CD4-positive, alpha-beta T cell treated with Interleukin-6 for 4 hours (primary cell): ENCODE measurements at regions not wholly inside any gene's neighbourhood (a gene's known extent, or its start where the extent isn't known, plus 50 kb on each side); places are given as distances from the start of the nearest gene placed in this dataset.
"Not testable (repeated sequence)": the region's sequence is repeated elsewhere in the genome, so short reads cannot be mapped to it uniquely, and the experiment has no call there.

ENCODE experiments used
- DNase-seq: peaks from one replicate; pipeline ENCODE4 v3.0.0-alpha.2; 2020; ENCODE audit warnings: mixed read lengths

- DNase-seq = no peak
Measured at GRCh38 chr3:110344487-110344886, 727.1 kb upstream of the NECTIN3 start.

GRCh38 chr3:110344897-110345767 lies 726.5 kb upstream of the NECTIN3 start:
- no peak for DNase-seq

- no peak for DNase-seq
Measured at GRCh38 chr3:110349295-110349694, 722.3 kb upstream of the NECTIN3 start.

- DNase-seq = no peak
Measured at GRCh38 chr3:110352841-110353604, 718.6 kb upstream of the NECTIN3 start.

- DNase-seq = no peak
Measured at GRCh38 chr3:110362751-110363150, 708.9 kb upstream of the NECTIN3 start.

- DNase-seq = not testable (repeated sequence)
Measured at GRCh38 chr3:110367289-110367688, 704.3 kb upstream of the NECTIN3 start.

GRCh38 chr3:110375751-110376518 lies 695.7 kb upstream of the NECTIN3 start:
- DNase-seq = no peak

- DNase-seq = no peak
Measured at GRCh38 chr3:110378481-110378880, 693.1 kb upstream of the NECTIN3 start.

- no peak for DNase-seq
Measured at GRCh38 chr3:110381992-110382391, 689.6 kb upstream of the NECTIN3 start.

GRCh38 chr3:110383356-110383755 lies 688.3 kb upstream of the NECTIN3 start:
- DNase-seq = no peak

GRCh38 chr3:110384601-110385000 lies 687.0 kb upstream of the NECTIN3 start:
- no peak for DNase-seq

- no peak for DNase-seq
Measured at GRCh38 chr3:110389005-110389404, 682.6 kb upstream of the NECTIN3 start.

- DNase-seq = no peak
Measured at GRCh38 chr3:110390372-110390771, 681.2 kb upstream of the NECTIN3 start.

- no peak for DNase-seq
Measured at GRCh38 chr3:110391042-110391441, 680.6 kb upstream of the NECTIN3 start.

- no peak for DNase-seq
Measured at GRCh38 chr3:110391640-110392395, 679.8 kb upstream of the NECTIN3 start.

- DNase-seq = no peak
Measured at GRCh38 chr3:110393941-110394340, 677.7 kb upstream of the NECTIN3 start.

GRCh38 chr3:110397115-110397514 lies 674.5 kb upstream of the NECTIN3 start:
- DNase-seq = no peak

- DNase-seq = no peak
Measured at GRCh38 chr3:110400315-110400714, 671.3 kb upstream of the NECTIN3 start.

GRCh38 chr3:110405830-110406585 lies 665.6 kb upstream of the NECTIN3 start:
- DNase-seq = no peak

GRCh38 chr3:110413266-110413665 lies 658.4 kb upstream of the NECTIN3 start:
- DNase-seq = no peak
